ENCODE measurements at regions not wholly inside any gene's neighbourhood (a gene's known extent, or its start where the extent isn't known, plus 50 kb on each side); places are given as distances from the start of the nearest gene placed in this dataset.

GRCh38 chr13:106232681-106233080 lies 302.8 kb downstream of the EFNB2 start (continued):
- TF ChIP-seq CHD7 (IDR thresholded peaks at IDR 0.05; ENCODE audit: insufficient replicate concordance, low read length) (no peak), CREB1 (IDR thresholded peaks at IDR 0.05) (no peak), CBX8 (IDR thresholded peaks at IDR 0.05; ENCODE audit: borderline replicate concordance, low read depth, low read length) (no peak), POLR2AphosphoS5 (IDR thresholded peaks at IDR 0.05; ENCODE audit: low read depth, low read length) (no peak), EZH2 (IDR thresholded peaks at IDR 0.05; ENCODE audit: low read depth, low read length, severe bottlenecking) (no peak), PHF8 (conservative IDR thresholded peaks at IDR 0.05; ENCODE audit: low read depth, low read length) (no peak)
